ENCODE measurements at regions not wholly inside any gene's neighbourhood (a gene's known extent, or its start where the extent isn't known, plus 50 kb on each side); places are given as distances from the start of the nearest gene placed in this dataset.

GRCh38 chr4:177171588-177171987, 138.1 kb upstream of the NEIL3 start:
- Histone ChIP-seq H3K79me2 (ENCODE audit: insufficient read depth, low read length) (no peaks in the 10 kb centered on the region), H3K9me3 (replicated peaks in 1 of 2; ENCODE audit: control insufficient read depth in 1 of 2, insufficient read depth in 1 of 2, low read length in 2 of 2) (no peaks in the 10 kb centered on the region), H3K4me2 (replicated peaks; ENCODE audit: extremely low read depth, low read length, poor library complexity, severe bottlenecking) (no peak overlapping the region), H2AFZ (ENCODE audit: insufficient read depth, low read depth, low read length, poor library complexity, severe bottlenecking) (no peak overlapping the region), H3K27ac (ENCODE audit: low read depth in 1 of 2, low read length in 2 of 2) (no peak overlapping the region), H4K20me1 (ENCODE audit: insufficient read depth, low read length) (no peaks in the 10 kb centered on the region), H3K36me3 (replicated peaks in 1 of 2; ENCODE audit: control insufficient read depth in 1 of 2, insufficient read depth in 2 of 2, low read length in 2 of 2) (no peaks in the 10 kb centered on the region), H3K27me3 (ENCODE audit: control insufficient read depth in 2 of 2, insufficient read depth in 2 of 2, low read length in 2 of 2) (no peaks in the 10 kb centered on the region), H3K9ac (ENCODE audit: insufficient read depth, low read length, poor library complexity, severe bottlenecking) (no peak overlapping the region), H3K4me3 (replicated peaks in 1 of 3; ENCODE audit: low read depth in 2 of 3, low read length in 3 of 3) (no peak overlapping the region), H3K4me1 (ENCODE audit: control insufficient read depth in 1 of 2, insufficient read depth in 2 of 2, low read length in 2 of 2) (no peaks in the 10 kb centered on the region)
- no peaks in the 10 kb centered on the region for H3K36me3 Mint-ChIP-seq
- H3K9me3 Mint-ChIP-seq, result peaks cover 0 to 10% (median 2%) of the 10 kb centered on the region in 7 donors
- WGBS (ENCODE audit: insufficient coverage), result no CpG with 5 or more reads among the region's 5 CpGs
- intact Hi-C loops (cut with micrococcal nuclease), result no loop called here
- TF ChIP-seq CTCF (IDR thresholded peaks at IDR 0.05), result no peak
- no peak overlapping the region for H3K27ac Mint-ChIP-seq
- H3K4me1 Mint-ChIP-seq, result no peaks in the 10 kb centered on the region
- no peak overlapping the region for H3K4me3 Mint-ChIP-seq
- H3K27me3 Mint-ChIP-seq (ENCODE audit: low read depth in 3 of 3), result peaks cover 0 to 2% (median 2%) of the 10 kb centered on the region in 3 donors
- DNase-seq, result no peak

- Mint-ChIP-seq H3K4me3 (no peak overlapping the region), H3K27me3 (ENCODE audit: low read depth in 3 of 3) (peaks cover 0 to 2% (median 2%) of the 10 kb centered on the region in 3 donors), H3K4me1 (no peaks in the 10 kb centered on the region), H3K36me3 (no peaks in the 10 kb centered on the region), H3K9me3 (peaks cover 0 to 10% (median 2%) of the 10 kb centered on the region in 7 donors), H3K27ac (no peak overlapping the region)
- no peaks in the 10 kb centered on the region for H3K27me3 ChIP-seq (ENCODE audit: control insufficient read depth in 2 of 2, insufficient read depth in 2 of 2, low read length in 2 of 2)
- H3K4me2 ChIP-seq (replicated peaks; ENCODE audit: extremely low read depth, low read length, poor library complexity, severe bottlenecking), result no peak overlapping the region
- no peaks in the 10 kb centered on the region for H3K9me3 ChIP-seq (replicated peaks in 1 of 2; ENCODE audit: control insufficient read depth in 1 of 2, insufficient read depth in 1 of 2, low read length in 2 of 2)
- H3K4me1 ChIP-seq (ENCODE audit: control insufficient read depth in 1 of 2, insufficient read depth in 2 of 2, low read length in 2 of 2), result no peaks in the 10 kb centered on the region
- H4K20me1 ChIP-seq (ENCODE audit: insufficient read depth, low read length), result no peaks in the 10 kb centered on the region
- H2AFZ ChIP-seq (ENCODE audit: insufficient read depth, low read depth, low read length, poor library complexity, severe bottlenecking), result no peak overlapping the region
- TF ChIP-seq CTCF (IDR thresholded peaks at IDR 0.05), result no peak
- H3K27ac ChIP-seq (ENCODE audit: low read depth in 1 of 2, low read length in 2 of 2), result no peak overlapping the region
- intact Hi-C loops (cut with micrococcal nuclease), result no loop called here
- H3K4me3 ChIP-seq (replicated peaks in 1 of 3; ENCODE audit: low read depth in 2 of 3, low read length in 3 of 3), result no peak overlapping the region
- H3K36me3 ChIP-seq (replicated peaks in 1 of 2; ENCODE audit: control insufficient read depth in 1 of 2, insufficient read depth in 2 of 2, low read length in 2 of 2), result no peaks in the 10 kb centered on the region
- no peak overlapping the region for H3K9ac ChIP-seq (ENCODE audit: insufficient read depth, low read length, poor library complexity, severe bottlenecking)
- WGBS (ENCODE audit: insufficient coverage), result no CpG with 5 or more reads among the region's 3 CpGs
- no peak for DNase-seq
- H3K79me2 ChIP-seq (ENCODE audit: insufficient read depth, low read length), result no peaks in the 10 kb centered on the region
Measured at GRCh38 chr4:177175473-177175872, 134.2 kb upstream of the NEIL3 start.

Measured in CD14-positive monocyte (primary cell).